K562 (cell line): ENCODE measurements at regions not wholly inside any gene's neighbourhood (a gene's known extent, or its start where the extent isn't known, plus 50 kb on each side); places are given as distances from the start of the nearest gene placed in this dataset.

Source experiments
- ATAC-seq: fragments of 200-7000 bp; cut with Tn5 transposase; 3 replicates; pipeline ENCODE4 v1.9.1; 2020; ENCODE audit warnings: moderate library complexity
- BruUV-seq: library from RNA; stranded (reverse); fragments of 400-500 nt; replicated peaks from 2 replicates; lab custom pipeline; 2021; lab: Mats Ljungman, UMichigan
- CTCF ChIA-PET: fragments of 300-600 bp; formaldehyde crosslinking; extraction: SDS; loops from one replicate; lab custom pipeline; 2021; ENCODE audit warnings: low intra/inter-chr PET ratio; lab: Yijun Ruan, JAX
- POLR2A ChIA-PET: fragments of 300-600, 350-650 bp; sonication (Branson Sonifier 250); formaldehyde crosslinking; extraction: SDS; loops from one replicate; lab custom pipeline; 2021; ENCODE audit warnings: antibody characterized with exemption, inconsistent platforms; lab: Yijun Ruan, JAX
- DNase-seq, 4 experiments: peaks; one replicate each; pipeline versions ENCODE4 v3.0.0 to v3.0.0-alpha.2; 2011 to 2018; ENCODE audit warnings: low spot score in 3 of 4, mixed read lengths in 3 of 4; ENCODE audit errors: extremely low read depth in 1 of 4
- FAIRE-seq: peaks from 2 replicates; lab custom pipeline; 2011; peaks lifted over from hg19 to GRCh38; lab: Jason Lieb, UNC
- H2AFZ ChIP-seq: 2 replicates; pipeline ENCODE4 v1.6.0; 2011; ENCODE audit warnings: low read depth, low read length, control low read depth, inconsistent platforms
- H3K27ac ChIP-seq: fragments of 200-600 bp; 3 replicates; pipeline ENCODE4 v1.8.0; 2011; ENCODE audit warnings: low read depth, mild to moderate bottlenecking, control low read depth, inconsistent platforms, low read length, moderate library complexity, mixed read lengths; ENCODE audit errors: extremely low read depth
- H3K27me3 ChIP-seq, 2 experiments: fragments of 300-600 bp in 1 of 2; 2 replicates in 1 of 2; 3 replicates in 1 of 2; pipeline versions ENCODE4 v1.6.0 to v1.8.0; 2011; ENCODE audit warnings: inconsistent platforms in 2 of 2, low read length in 2 of 2, mild to moderate bottlenecking in 1 of 2, mixed read lengths in 1 of 2, moderate library complexity in 1 of 2; ENCODE audit not compliant: control insufficient read depth in 2 of 2, insufficient read depth in 2 of 2
- H3K36me3 ChIP-seq: fragments of 300-600 bp; 3 replicates; pipeline ENCODE4 v1.8.0; 2011; ENCODE audit warnings: mild to moderate bottlenecking, low read length, inconsistent platforms; ENCODE audit not compliant: control insufficient read depth, insufficient read depth
- H3K4me1 ChIP-seq, 2 experiments: fragments of 200-600 bp in 1 of 2; replicated peaks in 1 of 2; 2 replicates in 1 of 2; 3 replicates in 1 of 2; pipeline versions ENCODE4 v1.5.1 to v1.8.0; 2011; ENCODE audit warnings: inconsistent platforms in 2 of 2, low read length in 2 of 2, mild to moderate bottlenecking in 1 of 2, mixed read lengths in 1 of 2, moderate library complexity in 1 of 2; ENCODE audit not compliant: control insufficient read depth in 2 of 2, insufficient read depth in 2 of 2
- H3K4me2 ChIP-seq: 2 replicates; pipeline ENCODE4 v1.6.1; 2011; ENCODE audit warnings: low read length, control low read depth, inconsistent platforms, mixed read lengths; ENCODE audit not compliant: insufficient read depth
- H3K4me3 ChIP-seq: fragments of 200-600 bp; sonication (generic), shearing (Covaris generic); 2 replicates; pipeline ENCODE4 v1.5.1; 2016; ENCODE audit warnings: control low read depth, inconsistent platforms
- H3K79me2 ChIP-seq: fragments of 200-600 bp; 3 replicates; pipeline ENCODE4 v1.8.0; 2011; ENCODE audit warnings: low read length, inconsistent platforms; ENCODE audit not compliant: control insufficient read depth, insufficient read depth
- H3K9ac ChIP-seq, 2 experiments: 2 replicates each; pipeline versions ENCODE4 v1.6.0 to v1.6.1; 2011; ENCODE audit warnings: low read depth in 2 of 2, low read length in 2 of 2, control low read depth in 1 of 2, inconsistent platforms in 1 of 2, mild to moderate bottlenecking in 1 of 2, mixed read lengths in 1 of 2; ENCODE audit not compliant: insufficient read depth in 1 of 2
- H3K9me1 ChIP-seq: one replicate; pipeline ENCODE4 v1.6.0; 2011; ENCODE audit warnings: inconsistent platforms, mild to moderate bottlenecking, low read length, moderate library complexity; ENCODE audit not compliant: control insufficient read depth, insufficient read depth
- H3K9me3 ChIP-seq: replicated peaks from 2 replicates; pipeline ENCODE4 v1.5.1; 2011; ENCODE audit warnings: low read depth, low read length, inconsistent platforms; ENCODE audit not compliant: control insufficient read depth, insufficient read depth
- H4K20me1 ChIP-seq: replicated peaks from 2 replicates; pipeline ENCODE4 v1.6.1; 2011; ENCODE audit warnings: low read length, inconsistent platforms, mixed read lengths; ENCODE audit not compliant: control insufficient read depth, insufficient read depth
- ARID2 ChIP-seq: fragments of 450-650 bp; IDR thresholded peaks from 2 replicates; pipeline ENCODE4 v1.6.1; 2017; ENCODE audit warnings: antibody characterized with exemption, mild to moderate bottlenecking
- BRD4 ChIP-seq: fragments of 200-600 bp; sonication (generic); IDR thresholded peaks from 2 replicates; pipeline ENCODE4 v1.6.1; 2017; ENCODE audit warnings: inconsistent platforms
- CBX2 ChIP-seq: fragments of 200-600 bp; sonication (generic); IDR thresholded peaks from one replicate; pipeline ENCODE4 v1.6.1; 2012; ENCODE audit warnings: mild to moderate bottlenecking, low read length, inconsistent platforms; ENCODE audit not compliant: insufficient read depth, poor library complexity, severe bottlenecking
- DDX20 ChIP-seq: fragments of 450-650 bp; IDR thresholded peaks from 2 replicates; pipeline ENCODE4 v1.6.1; 2016; ENCODE audit warnings: missing genetic modification characterization, low read depth, mild to moderate bottlenecking, missing compliant biosample characterization, moderate library complexity
- DPF2 ChIP-seq: fragments of 450-650 bp; IDR thresholded peaks from 2 replicates; pipeline ENCODE4 v1.6.1; 2016
- IRF9 ChIP-seq: fragments of 450-650 bp; IDR thresholded peaks from 2 replicates; pipeline ENCODE4 v1.6.1; 2016; ENCODE audit warnings: missing biosample characterization, missing genetic modification characterization
- NRF1 ChIP-seq, 2 experiments: fragments of 450-650 bp; IDR thresholded peaks in 1 of 2; conservative IDR thresholded peaks in 1 of 2; 2 replicates each; pipeline ENCODE4 v1.6.1; 2014; ENCODE audit warnings: mild to moderate bottlenecking in 2 of 2
- RBBP5 ChIP-seq: fragments of 200-600 bp; sonication (generic); IDR thresholded peaks from 2 replicates; pipeline ENCODE4 v1.6.1; 2012; ENCODE audit warnings: borderline replicate concordance, mild to moderate bottlenecking, low read length, control low read depth, inconsistent platforms; ENCODE audit not compliant: insufficient read depth, poor library complexity, severe bottlenecking
- RUNX1 ChIP-seq: sonication (generic); IDR thresholded peaks from 2 replicates; pipeline ENCODE4 v1.6.1; 2016; ENCODE audit warnings: antibody characterized with exemption, low read depth
- SMAD3 ChIP-seq: fragments of 450-650 bp; formaldehyde crosslinking; conservative IDR thresholded peaks from 2 replicates; pipeline ENCODE4 v1.4.0; 2020; ENCODE audit warnings: mild to moderate bottlenecking
- SRSF1 ChIP-seq: fragments of 200-400 bp; formaldehyde crosslinking; IDR thresholded peaks from 2 replicates; pipeline ENCODE4 v1.6.1; 2017; ENCODE audit warnings: mild to moderate bottlenecking, low read depth, low read length, moderate library complexity
- SUPT5H ChIP-seq: fragments of 450-650 bp; IDR thresholded peaks from 2 replicates; pipeline ENCODE4 v1.6.1; 2016
- TCF7L2 ChIP-seq: fragments of 150-350 bp; IDR thresholded peaks from 2 replicates; pipeline ENCODE4 v1.6.1; 2016; ENCODE audit warnings: low read depth, mild to moderate bottlenecking, low read length, moderate library complexity
- ZFPM2 ChIP-seq: fragments of 250-450 bp; sonication (Bioruptor Pico); IDR thresholded peaks from 2 replicates; pipeline ENCODE4 v1.5.1; 2022; ENCODE audit warnings: mild to moderate bottlenecking
- ZNF449 ChIP-seq: fragments of 250-450 bp; sonication (Bioruptor Pico); IDR thresholded peaks from 2 replicates; pipeline ENCODE4 v1.8.0; 2022; ENCODE audit warnings: moderate library complexity, mild to moderate bottlenecking, inconsistent platforms
- ZNF76 ChIP-seq: fragments of 250-450 bp; sonication (Bioruptor Pico); IDR thresholded peaks from 2 replicates; pipeline ENCODE4 v1.4.0; 2020; ENCODE audit warnings: mild to moderate bottlenecking, moderate library complexity, borderline replicate concordance
- WGBS: fragments of 100-300 bp; shearing (Covaris generic); methylation state at CpG from one replicate; pipeline ENCODE4 v1.1.6; 2016; ENCODE audit warnings: low coverage, mixed read lengths; ENCODE audit not compliant: insufficient coverage; ENCODE audit errors: missing lambda C conversion rate; 5-methylcytosine and 5-hydroxymethylcytosine counted together
- in situ Hi-C: fragments of 300-500 bp; cut with MboI; formaldehyde crosslinking; loops from 4 replicates; pipeline ENCODE4 v1.15.0; 2018; ENCODE audit warnings: inconsistent platforms, mixed read lengths
- intact Hi-C: fragments of 100-400 bp; cut with micrococcal nuclease; formaldehyde crosslinking; loops from 2 replicates; pipeline ENCODE4 v1.14.2; 2022

- Histone ChIP-seq H3K4me3 (no peak overlapping the region), H3K4me1 (no peaks in the 10 kb centered on the region), H3K4me2 (no peak overlapping the region), H3K79me2 (no peaks in the 10 kb centered on the region), H3K27me3 (no peaks in the 10 kb centered on the region), H2AFZ (no peak overlapping the region), H3K9me1 (no peaks in the 10 kb centered on the region), H4K20me1 (no peaks in the 10 kb centered on the region), H3K27ac (no peak overlapping the region), H3K36me3 (no peaks in the 10 kb centered on the region), H3K9me3 (no peaks in the 10 kb centered on the region), H3K9ac (no peak overlapping the region)
- intact Hi-C loops, result no loop called here
- DNase-seq (no peak), ATAC-seq (no peak), FAIRE-seq (no peak)
- ChIA-PET CTCF (no interaction called here), POLR2A (interaction anchor here (1.1 kb wide), 1 partner anchor 77 kb away, joined by 3 read pairs; no protein-coding TSS in a partner anchor)
- BruUV-seq, result no TSS peak
- WGBS, result 22% methylated on average over 8 of the region's 8 CpGs
- in situ Hi-C loops, result no loop called here
- TF ChIP-seq ZFPM2 (CRISPR knock-in tag), result no peak
- TF ChIP-seq SUPT5H, result no peak
- TF ChIP-seq DDX20 (tag), result no peak
- no peak for TF ChIP-seq RBBP5
- no peak for TF ChIP-seq ZNF449 (CRISPR knock-in tag)
- TF ChIP-seq IRF9 (tag), result no peak
- TF ChIP-seq NRF1 (conservative IDR thresholded peaks at IDR 0.05 in 1 of 2, IDR thresholded peaks at IDR 0.05 in 1 of 2), result no peak
- no peak for TF ChIP-seq ARID2
- TF ChIP-seq TCF7L2, result no peak
- no peak for TF ChIP-seq RUNX1
- TF ChIP-seq SMAD3 (CRISPR knock-in tag), result no peak
- no peak for TF ChIP-seq CBX2
- TF ChIP-seq BRD4, result no peak
- TF ChIP-seq DPF2, result no peak
- TF ChIP-seq SRSF1, result no peak
- TF ChIP-seq ZNF76, result no peak
Measured at GRCh38 chr4:124555959-124556358, 156.6 kb downstream of the ANKRD50 start.
